ENCODE measurements at regions not wholly inside any gene's neighbourhood (a gene's known extent, or its start where the extent isn't known, plus 50 kb on each side); places are given as distances from the start of the nearest gene placed in this dataset.

GRCh38 chr2:111701798-111702118, 182.2 kb downstream of the ANAPC1 start:
- Mint-ChIP-seq H3K36me3 (ENCODE audit: low read depth) (no peaks in the 10 kb centered on the region), H3K27me3 (ENCODE audit: insufficient read depth) (no peaks in the 10 kb centered on the region), H3K4me3 (no peak overlapping the region), H3K27ac (peak overlapping the region; percentile 26), H3K9me3 (no peaks in the 10 kb centered on the region), H3K4me1 (peaks cover 17% of the 10 kb centered on the region)
- Histone ChIP-seq H3K4me3 (ENCODE audit: low read length) (no peak overlapping the region), H3K4me1 (ENCODE audit: control insufficient read depth, insufficient read depth, low read length) (peaks cover 3% of the 10 kb centered on the region), H3K27me3 (ENCODE audit: control insufficient read depth, insufficient read depth, low read length, poor library complexity, severe bottlenecking) (no peaks in the 10 kb centered on the region), H3K36me3 (ENCODE audit: control insufficient read depth, insufficient read depth, low read length) (no peaks in the 10 kb centered on the region), H3K27ac (ENCODE audit: low read depth, low read length) (no peak overlapping the region), H3K9ac (ENCODE audit: extremely low read depth, low read length, poor library complexity, severe bottlenecking) (no peak overlapping the region), H3K9me3 (ENCODE audit: control insufficient read depth, low read length) (no peaks in the 10 kb centered on the region)
- 90 to 97% methylated on average over 8 of the region's 8 CpGs for WGBS, 2 experiments (ENCODE audit: insufficient coverage in 1 of 2, insufficient read length in 1 of 2)
- no peak for DNase-seq
- no peak for TF ChIP-seq CTCF (conservative IDR thresholded peaks at IDR 0.05)

- peak; percentile 88 for TF ChIP-seq CTCF (conservative IDR thresholded peaks at IDR 0.05)
- Histone ChIP-seq H3K4me3 (ENCODE audit: low read length) (no peak overlapping the region), H3K4me1 (ENCODE audit: control insufficient read depth, insufficient read depth, low read length) (peaks cover 3% of the 10 kb centered on the region), H3K36me3 (ENCODE audit: control insufficient read depth, insufficient read depth, low read length) (no peaks in the 10 kb centered on the region), H3K27ac (ENCODE audit: low read depth, low read length) (no peak overlapping the region), H3K9me3 (ENCODE audit: control insufficient read depth, low read length) (no peaks in the 10 kb centered on the region), H3K9ac (ENCODE audit: extremely low read depth, low read length, poor library complexity, severe bottlenecking) (no peak overlapping the region), H3K27me3 (ENCODE audit: control insufficient read depth, insufficient read depth, low read length, poor library complexity, severe bottlenecking) (no peaks in the 10 kb centered on the region)
- 70 to 84% methylated on average over 5 to 14 of the region's 14 CpGs for WGBS, 2 experiments (ENCODE audit: insufficient coverage in 1 of 2, insufficient read length in 1 of 2)
- Mint-ChIP-seq H3K4me1 (peaks cover 17% of the 10 kb centered on the region), H3K36me3 (ENCODE audit: low read depth) (no peaks in the 10 kb centered on the region), H3K27ac (peak overlapping the region; percentile 78), H3K9me3 (no peaks in the 10 kb centered on the region), H3K27me3 (ENCODE audit: insufficient read depth) (no peaks in the 10 kb centered on the region), H3K4me3 (no peak overlapping the region)
- DNase-seq, result peak; percentile 92
These were observed 181.7 kb downstream of the ANAPC1 start for GRCh38 chr2:111702119-111702803.

GRCh38 chr2:111702804-111703196, 181.2 kb downstream of the ANAPC1 start:
- no peak overlapping the region for H3K27ac ChIP-seq (ENCODE audit: low read depth, low read length)
- H3K4me3 Mint-ChIP-seq, result no peak overlapping the region
- no peaks in the 10 kb centered on the region for H3K36me3 ChIP-seq (ENCODE audit: control insufficient read depth, insufficient read depth, low read length)
- no peaks in the 10 kb centered on the region for H3K27me3 ChIP-seq (ENCODE audit: control insufficient read depth, insufficient read depth, low read length, poor library complexity, severe bottlenecking)
- H3K4me3 ChIP-seq (ENCODE audit: low read length), result no peak overlapping the region
- no peaks in the 10 kb centered on the region for H3K36me3 Mint-ChIP-seq (ENCODE audit: low read depth)
- no peaks in the 10 kb centered on the region for H3K9me3 Mint-ChIP-seq
- peaks cover 3% of the 10 kb centered on the region for H3K4me1 ChIP-seq (ENCODE audit: control insufficient read depth, insufficient read depth, low read length)
- 82 to 86% methylated on average over 5 to 7 of the region's 7 CpGs for WGBS, 2 experiments (ENCODE audit: insufficient coverage in 1 of 2, insufficient read length in 1 of 2)
- no peak for DNase-seq
- no peak overlapping the region for H3K9ac ChIP-seq (ENCODE audit: extremely low read depth, low read length, poor library complexity, severe bottlenecking)
- no peaks in the 10 kb centered on the region for H3K9me3 ChIP-seq (ENCODE audit: control insufficient read depth, low read length)
- H3K4me1 Mint-ChIP-seq, result peaks cover 17% of the 10 kb centered on the region
- no peaks in the 10 kb centered on the region for H3K27me3 Mint-ChIP-seq (ENCODE audit: insufficient read depth)
- no peak for TF ChIP-seq CTCF (conservative IDR thresholded peaks at IDR 0.05)
- peak overlapping the region; percentile 78 for H3K27ac Mint-ChIP-seq
